Stomach (tissue), 8 donors: ENCODE measurements at regions not wholly inside any gene's neighbourhood (a gene's known extent, or its start where the extent isn't known, plus 50 kb on each side); places are given as distances from the start of the nearest gene placed in this dataset.

Source experiments
- DNase-seq, 2 donors: peaks; one replicate each; pipeline versions ENCODE4 v3.0.0 to v3.0.0-alpha.2; 2013 to 2019
- H3K27ac ChIP-seq, 5 donors: fragments of 200-600 bp in 4 of 5; sonication (generic) in 4 of 5; one replicate each; pipeline ENCODE4 v1.5.1; 2013 to 2019; ENCODE audit warnings: mild to moderate bottlenecking in 1 of 5, moderate library complexity in 1 of 5
- H3K27me3 ChIP-seq, 3 donors: fragments of 200-600 bp; sonication (generic); one replicate each; pipeline ENCODE4 v1.5.1; 2017 to 2019; ENCODE audit warnings: mixed run types in 1 of 3
- H3K36me3 ChIP-seq, 4 donors: fragments of 200-600 bp; sonication (generic); 1 replicate in 3 of 4; 2 replicates in 1 of 4; pipeline ENCODE4 v1.5.1; 2016 to 2019
- H3K4me1 ChIP-seq, 4 donors: fragments of 200-600 bp; sonication (generic); one replicate each; pipeline ENCODE4 v1.5.1; 2016 to 2019
- H3K4me3 ChIP-seq, 4 donors: fragments of 200-600 bp; sonication (generic) in 3 of 4; one replicate each; pipeline ENCODE4 v1.5.1; 2016 to 2019; ENCODE audit warnings: mild to moderate bottlenecking in 1 of 4
- H3K9me3 ChIP-seq, 4 donors: fragments of 200-600 bp; sonication (generic); one replicate each; pipeline ENCODE4 v1.5.1; 2016 to 2019
- CTCF ChIP-seq, 7 experiments: fragments of 450-650 bp in 4 of 7; fragments of 200-600 bp in 3 of 7; sonication (generic) in 3 of 7; IDR thresholded peaks; one replicate each; pipeline ENCODE4 v1.5.1; 2016 to 2019; ENCODE audit warnings: antibody characterized with exemption in 7 of 7, control low read depth in 2 of 7, mild to moderate bottlenecking in 1 of 7
- EP300 ChIP-seq: sonication (generic); formaldehyde crosslinking; IDR thresholded peaks from one replicate; pipeline ENCODE4 v1.6.1; 2017; ENCODE audit warnings: antibody characterized with exemption
- POLR2A ChIP-seq, 4 donors: fragments of 450-650 bp; IDR thresholded peaks; one replicate each; pipeline ENCODE4 v1.6.1; 2016; ENCODE audit warnings: antibody characterized with exemption in 4 of 4, control low read depth in 2 of 4, mild to moderate bottlenecking in 1 of 4, moderate library complexity in 1 of 4
- POLR2AphosphoS5 ChIP-seq, 3 donors: sonication (generic); formaldehyde crosslinking; IDR thresholded peaks; one replicate each; pipeline ENCODE4 v1.6.1; 2016; ENCODE audit warnings: antibody characterized with exemption in 3 of 3
- WGBS, 5 donors: extraction: QIAGEN DNeasy Blood & Tissue Kit in 3 of 5; methylation state at CpG; one replicate each; pipeline versions ENCODE4 v1.1.5 to v1.1.7; 2013 to 2018; 5-methylcytosine and 5-hydroxymethylcytosine counted together
- intact Hi-C: fragments of 100-400 bp; cut with DNase I; formaldehyde crosslinking; loops from one replicate; pipeline ENCODE4 v1.15.1; 2023; ENCODE audit warnings: low total_unique reads
- donor health status: healthy with polysubstance abuse.
- donor health status: Bipolar disorder and iron deficiency.
- donor health status: healthy.

GRCh38 chr1:118503752-118504151 is 318.7 kb upstream of the SPAG17 start:
- Histone ChIP-seq H3K4me3 (no peak overlapping the region), H3K27me3 (no peaks in the 10 kb centered on the region), H3K4me1 (no peaks in the 10 kb centered on the region), H3K36me3 (no peaks in the 10 kb centered on the region), H3K27ac (no peak overlapping the region), H3K9me3 (no peaks in the 10 kb centered on the region)
- no peak for DNase-seq
- intact Hi-C loops, result no loop called here
- TF ChIP-seq POLR2AphosphoS5 (IDR thresholded peaks at IDR 0.05) (no peak), POLR2A (IDR thresholded peaks at IDR 0.05) (no peak), CTCF (IDR thresholded peaks at IDR 0.05) (no peak), EP300 (no peak)

- WGBS, 5 donors, result 91 to 100% (median 95%) methylated on average over 1 of the region's 1 CpG
- H3K27me3 ChIP-seq, result no peaks in the 10 kb centered on the region
- no peaks in the 10 kb centered on the region for H3K4me1 ChIP-seq
- H3K27ac ChIP-seq, result no peak overlapping the region
- H3K9me3 ChIP-seq, result no peaks in the 10 kb centered on the region
- no peak for DNase-seq
- TF ChIP-seq CTCF (IDR thresholded peaks at IDR 0.05), result no peak
- no peak for TF ChIP-seq EP300
- no peak for TF ChIP-seq POLR2AphosphoS5 (IDR thresholded peaks at IDR 0.05)
- TF ChIP-seq POLR2A (IDR thresholded peaks at IDR 0.05), result no peak
- H3K4me3 ChIP-seq, result no peak overlapping the region
- intact Hi-C loops, result no loop called here
- H3K36me3 ChIP-seq, result no peaks in the 10 kb centered on the region
Measured at GRCh38 chr1:118494998-118495397, 310.0 kb upstream of the SPAG17 start.

- Histone ChIP-seq H3K27me3 (no peaks in the 10 kb centered on the region), H3K4me1 (no peaks in the 10 kb centered on the region), H3K36me3 (no peaks in the 10 kb centered on the region), H3K4me3 (no peak overlapping the region), H3K27ac (no peak overlapping the region), H3K9me3 (no peaks in the 10 kb centered on the region)
- WGBS, 5 donors, result 74 to 84% (median 78%) methylated on average over 3 of the region's 3 CpGs
- DNase-seq, result no peak
- TF ChIP-seq EP300, result no peak
- no peak for TF ChIP-seq POLR2AphosphoS5 (IDR thresholded peaks at IDR 0.05)
- no peak for TF ChIP-seq CTCF (IDR thresholded peaks at IDR 0.05)
- TF ChIP-seq POLR2A (IDR thresholded peaks at IDR 0.05), result no peak
- intact Hi-C loops, result no loop called here
Measured at GRCh38 chr1:118488787-118489186, 303.8 kb upstream of the SPAG17 start.

GRCh38 chr1:118487932-118488331 is 302.9 kb upstream of the SPAG17 start:
- WGBS, 5 donors, result 13 to 34% (median 19%) methylated on average over 2 of the region's 2 CpGs
- Histone ChIP-seq H3K4me3 (no peak overlapping the region), H3K4me1 (no peaks in the 10 kb centered on the region), H3K9me3 (no peaks in the 10 kb centered on the region), H3K36me3 (no peaks in the 10 kb centered on the region), H3K27ac (no peak overlapping the region), H3K27me3 (no peaks in the 10 kb centered on the region)
- DNase-seq, result no peak
- TF ChIP-seq CTCF (IDR thresholded peaks at IDR 0.05) (no peak), POLR2A (IDR thresholded peaks at IDR 0.05) (no peak), POLR2AphosphoS5 (IDR thresholded peaks at IDR 0.05) (no peak), EP300 (no peak)
- intact Hi-C loops, result no loop called here
